NT2/D1 (cell line): ENCODE measurements at regions not wholly inside any gene's neighbourhood (a gene's known extent, or its start where the extent isn't known, plus 50 kb on each side); places are given as distances from the start of the nearest gene placed in this dataset.

Experiments
- DNase-seq: peaks from one replicate; pipeline ENCODE4 v3.0.0-alpha.2; 2011; ENCODE audit warnings: low read depth, low spot score
- H3K27me3 ChIP-seq: 2 replicates; pipeline ENCODE4 v1.6.0; 2011; ENCODE audit warnings: mild to moderate bottlenecking; ENCODE audit not compliant: insufficient read length, insufficient read depth
- H3K36me3 ChIP-seq: 2 replicates; pipeline ENCODE4 v1.6.1; 2011; ENCODE audit warnings: mild to moderate bottlenecking, low read length, mixed read lengths; ENCODE audit not compliant: insufficient read depth, insufficient read length
- H3K4me1 ChIP-seq: 2 replicates; pipeline ENCODE4 v1.5.1; 2011; ENCODE audit not compliant: insufficient read depth, insufficient read length
- H3K4me3 ChIP-seq: 2 replicates; pipeline ENCODE4 v1.5.1; 2011; ENCODE audit warnings: low read depth; ENCODE audit not compliant: insufficient read length
- H3K9ac ChIP-seq: 2 replicates; pipeline ENCODE4 v1.6.0; 2011; ENCODE audit warnings: low read depth; ENCODE audit not compliant: insufficient read length
- H3K9me3 ChIP-seq: 2 replicates; pipeline ENCODE4 v1.5.1; 2011; ENCODE audit warnings: mild to moderate bottlenecking, low read length; ENCODE audit not compliant: insufficient read depth
- SUZ12 ChIP-seq: IDR thresholded peaks from 2 replicates; pipeline ENCODE4 v1.6.1; 2011; ENCODE audit not compliant: insufficient read length, insufficient read depth; ENCODE audit errors: extremely low read depth
- YY1 ChIP-seq: IDR thresholded peaks from 2 replicates; pipeline ENCODE4 v1.6.1; 2011; ENCODE audit not compliant: insufficient read length, insufficient read depth
- ZNF274 ChIP-seq: IDR thresholded peaks from 2 replicates; pipeline ENCODE4 v1.6.1; 2011; ENCODE audit warnings: mild to moderate bottlenecking, low read depth, low read length

DNA sequence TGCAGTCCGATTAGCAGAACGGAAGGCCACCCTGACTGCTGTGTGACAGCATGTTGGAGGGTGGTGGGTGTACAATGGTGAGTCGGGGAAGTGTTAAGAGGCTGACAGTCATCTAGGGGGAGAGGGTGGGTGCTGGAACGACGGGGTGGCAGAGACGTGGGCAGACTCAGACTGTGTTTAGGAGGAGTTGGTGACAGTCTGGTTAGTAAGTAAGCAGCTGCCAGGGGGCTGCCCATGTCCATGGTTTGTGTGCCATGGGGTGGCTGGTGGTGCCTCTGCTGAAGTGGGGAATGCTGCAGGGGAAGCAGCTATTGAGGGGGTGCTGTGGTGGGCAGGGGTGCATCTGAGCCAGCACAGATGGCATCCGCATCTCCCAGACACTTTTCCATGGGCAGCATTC is 51.3 kb upstream of the BOD1 start:
- no peaks in the 10 kb centered on the region for H3K36me3 ChIP-seq
- H3K9ac ChIP-seq, result no peak overlapping the region
- no peak for DNase-seq
- no peaks in the 10 kb centered on the region for H3K27me3 ChIP-seq
- peaks cover 3% of the 10 kb centered on the region for H3K4me1 ChIP-seq
- TF ChIP-seq ZNF274 (no peak), YY1 (no peak), SUZ12 (no peak)
- no peak overlapping the region for H3K4me3 ChIP-seq
- H3K9me3 ChIP-seq, result peaks cover 11% of the 10 kb centered on the region; the same call in 1 of the 2 replicates

GRCh38 chr5:173668245-173668800 is 51.9 kb upstream of the BOD1 start:
- no peaks in the 10 kb centered on the region for H3K27me3 ChIP-seq

DNA sequence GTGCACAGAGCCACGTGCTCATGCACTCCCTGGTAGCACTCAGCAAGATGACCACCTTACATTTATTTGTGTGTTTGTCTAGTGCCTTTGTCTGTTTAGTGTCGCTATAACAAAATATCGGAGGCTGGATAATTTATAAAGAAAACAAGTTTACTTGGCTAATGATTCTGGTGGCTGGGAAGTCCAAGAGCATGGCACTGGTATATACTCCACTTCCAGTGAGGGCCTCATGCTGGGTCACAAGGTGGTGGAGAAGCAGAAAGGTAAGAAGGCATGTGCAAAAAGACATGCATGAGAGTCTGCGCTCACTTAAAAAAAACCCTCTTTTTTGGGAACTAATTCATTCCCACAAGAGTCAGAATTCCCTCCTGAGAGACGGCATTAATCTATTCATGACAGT is 52.5 kb upstream of the BOD1 start:
- Histone ChIP-seq H3K4me3 (no peak overlapping the region), H3K27me3 (no peaks in the 10 kb centered on the region)

More at GRCh38 chr5:173668245-173668800, 51.9 kb upstream of the BOD1 start:
- H3K4me1 ChIP-seq, result peaks cover 3% of the 10 kb centered on the region
- H3K9me3 ChIP-seq, result peaks cover 13% of the 10 kb centered on the region; the same call in 1 of the 2 replicates
- H3K9ac ChIP-seq, result no peak overlapping the region
- DNase-seq, result no peak
- H3K4me3 ChIP-seq, result no peak overlapping the region
- no peaks in the 10 kb centered on the region for H3K36me3 ChIP-seq
- TF ChIP-seq SUZ12 (no peak), YY1 (no peak), ZNF274 (no peak)

DNA sequence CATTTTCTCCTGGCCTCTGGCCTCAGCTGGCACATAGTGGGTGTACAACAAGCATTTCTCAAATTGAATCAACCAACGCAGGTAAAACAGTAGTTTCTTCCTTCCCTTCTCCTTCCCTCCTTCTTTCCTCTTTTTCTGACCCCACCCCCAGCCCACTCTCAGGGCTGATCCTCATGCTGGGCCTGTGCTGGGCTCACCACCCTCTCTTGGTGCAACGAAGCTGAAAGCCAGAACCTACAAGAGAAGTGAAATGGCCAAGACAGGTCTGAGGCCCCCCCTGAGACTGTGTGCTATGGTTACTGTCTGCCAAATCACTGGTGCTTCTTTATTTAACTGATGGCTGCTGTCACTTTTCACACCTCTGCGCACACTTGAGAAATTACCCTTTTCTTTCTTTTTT is 53.0 kb upstream of the BOD1 start:
- Histone ChIP-seq H3K36me3 (no peaks in the 10 kb centered on the region), H3K9ac (no peak overlapping the region), H3K27me3 (no peaks in the 10 kb centered on the region), H3K9me3 (peaks cover 13% of the 10 kb centered on the region; the same call in 1 of the 2 replicates), H3K4me3 (no peak overlapping the region), H3K4me1 (peaks cover 3% of the 10 kb centered on the region)
- no peak for DNase-seq
- TF ChIP-seq SUZ12 (no peak), ZNF274 (no peak), YY1 (no peak)

More for the DNA sequence above, 52.5 kb upstream of the BOD1 start:
- Histone ChIP-seq H3K9me3 (peaks cover 13% of the 10 kb centered on the region; the same call in 1 of the 2 replicates), H3K4me1 (peaks cover 3% of the 10 kb centered on the region), H3K9ac (no peak overlapping the region), H3K36me3 (no peaks in the 10 kb centered on the region)
- TF ChIP-seq YY1 (no peak), ZNF274 (no peak), SUZ12 (no peak)
- no peak for DNase-seq

- no peaks in the 10 kb centered on the region for H3K27me3 ChIP-seq
- peaks cover 3% of the 10 kb centered on the region for H3K4me1 ChIP-seq
- no peak overlapping the region for H3K4me3 ChIP-seq
- DNase-seq, result peak; percentile 63
- peaks cover 13% of the 10 kb centered on the region; the same call in 1 of the 2 replicates for H3K9me3 ChIP-seq
- TF ChIP-seq YY1 (no peak), SUZ12 (no peak), ZNF274 (no peak)
- no peaks in the 10 kb centered on the region for H3K36me3 ChIP-seq
- H3K9ac ChIP-seq, result peak overlapping the region; percentile 9
Measured at GRCh38 chr5:173670130-173670651, 53.7 kb upstream of the BOD1 start.

GRCh38 chr5:173670791-173671120 is 54.3 kb upstream of the BOD1 start:
- Histone ChIP-seq H3K4me1 (peaks cover 3% of the 10 kb centered on the region), H3K4me3 (no peak overlapping the region), H3K36me3 (no peaks in the 10 kb centered on the region), H3K27me3 (no peaks in the 10 kb centered on the region), H3K9me3 (peaks cover 13% of the 10 kb centered on the region; the same call in 1 of the 2 replicates), H3K9ac (peak overlapping the region; percentile 16)
- TF ChIP-seq YY1, result no peak
- TF ChIP-seq ZNF274, result no peak
- no peak for TF ChIP-seq SUZ12
- DNase-seq, result no peak

DNA sequence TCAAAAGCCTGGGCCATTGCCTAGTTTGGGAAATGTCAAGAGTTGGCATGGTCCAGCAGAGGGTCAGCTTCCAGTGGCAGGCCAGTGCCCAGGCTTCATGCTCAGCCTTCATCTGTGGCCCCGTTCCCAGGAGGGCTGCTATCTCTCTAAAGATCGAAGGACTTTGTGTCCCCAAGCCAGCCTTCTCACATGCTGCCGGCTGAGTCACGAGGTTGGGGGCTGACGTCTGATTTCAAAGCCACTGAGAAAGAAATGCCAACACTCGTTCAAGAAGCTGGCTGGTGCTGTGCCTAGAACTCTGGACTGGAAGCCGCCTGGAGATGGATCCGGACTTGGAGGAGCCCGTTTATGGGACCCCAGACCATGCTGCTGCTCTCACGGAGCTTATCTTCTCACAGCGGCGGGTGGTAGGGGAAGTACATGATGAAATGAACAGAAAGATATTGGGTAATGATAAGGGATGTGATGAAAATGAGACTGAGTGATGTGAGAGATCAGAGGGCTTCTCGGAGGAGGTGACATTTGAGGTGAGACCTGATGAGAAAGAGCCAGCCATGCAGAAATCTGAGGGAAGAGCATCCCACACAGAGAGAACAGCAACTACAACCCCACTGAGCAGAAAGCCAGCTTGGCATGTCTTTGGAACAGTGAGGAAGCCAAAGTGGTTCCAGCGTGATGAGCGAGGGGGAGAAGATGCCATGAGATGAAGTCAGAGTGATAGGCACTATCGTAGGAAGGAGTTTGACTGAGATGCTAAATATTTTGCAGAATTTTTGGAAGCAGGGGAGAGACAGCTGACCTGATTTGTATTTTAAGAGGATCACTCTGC is 54.9 kb upstream of the BOD1 start:
- TF ChIP-seq YY1 (no peak), ZNF274 (no peak)
- H3K36me3 ChIP-seq, result no peaks in the 10 kb centered on the region
- no peak for DNase-seq
- peaks cover 3% of the 10 kb centered on the region for H3K4me1 ChIP-seq
- H3K27me3 ChIP-seq, result no peaks in the 10 kb centered on the region
- H3K9ac ChIP-seq, result no peak overlapping the region
- peaks cover 13% of the 10 kb centered on the region; the same call in 1 of the 2 replicates for H3K9me3 ChIP-seq
- no peak overlapping the region for H3K4me3 ChIP-seq
